ENCODE measurements at regions not wholly inside any gene's neighbourhood (a gene's known extent, or its start where the extent isn't known, plus 50 kb on each side); places are given as distances from the start of the nearest gene placed in this dataset.
A peak's percentile ranks its signal among the peaks of the same experiment; 100 is the strongest.

DNA sequence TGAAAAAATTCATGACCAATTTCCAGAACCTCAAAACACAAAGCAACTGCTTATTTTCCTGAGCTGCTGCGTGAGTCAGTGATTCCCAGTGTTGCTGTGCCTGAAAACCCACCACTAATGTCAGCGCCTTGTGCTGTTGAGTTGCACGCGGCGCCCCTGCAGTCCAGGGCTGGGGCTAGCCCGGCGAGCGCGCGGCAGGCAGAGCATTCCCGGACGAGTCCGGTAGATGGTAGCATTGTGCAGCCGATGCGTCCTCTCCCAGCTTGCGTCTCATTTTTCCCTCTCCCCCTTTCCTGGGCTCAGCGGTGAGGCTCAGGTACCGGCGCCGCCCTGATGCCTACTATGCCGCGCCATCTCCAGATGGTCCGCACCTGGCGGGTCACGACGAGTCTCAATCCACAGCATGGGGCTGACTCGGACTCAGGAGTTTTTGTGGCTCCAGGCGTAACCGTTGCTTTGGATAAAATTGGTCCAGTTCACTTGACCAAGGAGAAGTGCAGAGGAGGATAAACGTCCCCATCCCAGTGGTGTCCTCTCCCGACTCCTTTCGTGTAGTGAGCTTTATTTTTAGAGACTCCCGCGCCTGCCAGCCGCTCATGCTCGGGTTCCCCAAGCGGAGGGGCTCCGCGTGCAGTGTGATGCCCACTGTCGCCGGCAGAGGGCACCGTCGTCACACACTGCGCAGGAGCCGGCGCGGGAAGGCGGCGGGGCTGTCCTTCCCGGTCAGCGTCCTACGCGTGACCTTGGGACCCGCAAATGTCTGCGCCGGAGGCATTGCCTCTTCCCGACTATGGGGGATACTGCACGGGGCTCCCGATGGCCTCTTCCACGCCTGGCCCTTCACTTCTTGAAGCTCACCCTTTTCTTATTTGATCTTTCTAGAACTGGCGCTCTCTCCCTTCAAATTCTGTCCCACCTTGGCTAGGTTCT is 53.6 kb upstream of the IGFBP7 start:
- TF ChIP-seq, protein P1, sequence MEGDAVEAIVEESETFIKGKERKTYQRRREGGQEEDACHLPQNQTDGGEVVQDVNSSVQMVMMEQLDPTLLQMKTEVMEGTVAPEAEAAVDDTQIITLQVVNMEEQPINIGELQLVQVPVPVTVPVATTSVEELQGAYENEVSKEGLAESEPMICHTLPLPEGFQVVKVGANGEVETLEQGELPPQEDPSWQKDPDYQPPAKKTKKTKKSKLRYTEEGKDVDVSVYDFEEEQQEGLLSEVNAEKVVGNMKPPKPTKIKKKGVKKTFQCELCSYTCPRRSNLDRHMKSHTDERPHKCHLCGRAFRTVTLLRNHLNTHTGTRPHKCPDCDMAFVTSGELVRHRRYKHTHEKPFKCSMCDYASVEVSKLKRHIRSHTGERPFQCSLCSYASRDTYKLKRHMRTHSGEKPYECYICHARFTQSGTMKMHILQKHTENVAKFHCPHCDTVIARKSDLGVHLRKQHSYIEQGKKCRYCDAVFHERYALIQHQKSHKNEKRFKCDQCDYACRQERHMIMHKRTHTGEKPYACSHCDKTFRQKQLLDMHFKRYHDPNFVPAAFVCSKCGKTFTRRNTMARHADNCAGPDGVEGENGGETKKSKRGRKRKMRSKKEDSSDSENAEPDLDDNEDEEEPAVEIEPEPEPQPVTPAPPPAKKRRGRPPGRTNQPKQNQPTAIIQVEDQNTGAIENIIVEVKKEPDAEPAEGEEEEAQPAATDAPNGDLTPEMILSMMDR (conservative IDR thresholded peaks at IDR 0.05): peak; percentile 96
- TF ChIP-seq ZFX (IDR thresholded peaks at IDR 0.05): no peak
